OCI-M1 (cell line): ENCODE measurements at regions not wholly inside any gene's neighbourhood (a gene's known extent, or its start where the extent isn't known, plus 50 kb on each side); places are given as distances from the start of the nearest gene placed in this dataset.
"Not testable (repeated sequence)": the region's sequence is repeated elsewhere in the genome, so short reads cannot be mapped to it uniquely, and the experiment has no call there.

Experiments used
- DNase-seq: peaks from one replicate; lab custom pipeline; 2025; lab: John Stamatoyannopoulos, UW

DNA sequence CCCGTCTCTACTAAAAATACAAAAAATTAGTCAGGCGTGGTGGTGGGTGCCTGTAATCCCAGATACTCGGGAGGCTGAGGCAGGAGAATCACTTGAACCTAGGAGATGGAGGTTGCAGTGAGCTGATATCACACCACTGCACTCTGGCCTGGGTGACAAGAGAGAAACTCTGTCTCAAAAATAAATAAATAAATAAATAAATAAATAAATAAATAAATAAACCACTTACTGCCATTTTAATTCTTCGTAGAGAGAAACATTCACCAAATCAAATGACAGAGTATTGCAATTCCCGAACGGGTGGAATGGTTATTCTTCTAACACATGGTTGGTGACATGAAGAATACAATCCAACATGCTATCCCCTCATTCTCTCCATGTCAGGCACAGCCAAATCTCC is 754.3 kb upstream of the AUTS2 start:
- not testable (repeated sequence) for DNase-seq

DNA sequence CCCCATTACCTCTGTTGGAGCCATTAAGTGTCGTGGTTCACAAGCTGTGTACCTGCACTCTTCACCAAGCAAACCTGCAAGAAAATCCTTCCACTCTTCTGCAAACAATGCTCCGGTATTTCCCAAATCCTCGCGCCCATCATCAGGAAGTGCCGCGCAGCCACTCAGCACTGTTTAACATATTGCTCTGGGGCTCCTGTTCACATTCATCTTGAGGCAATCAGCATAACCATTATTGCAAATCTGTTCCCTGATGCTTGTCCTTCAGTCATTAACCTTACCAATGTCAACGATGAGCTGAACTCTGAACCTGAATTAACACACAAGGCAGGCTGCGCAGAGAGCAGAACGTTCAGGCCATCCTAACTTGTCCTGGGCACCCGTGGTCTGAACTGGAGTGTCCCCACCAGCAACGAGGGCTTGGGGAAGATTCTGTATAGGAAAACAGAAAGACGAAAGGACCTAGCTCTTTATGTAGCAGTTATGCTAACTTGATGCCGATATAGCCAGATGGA is 751.4 kb upstream of the AUTS2 start:
- DNase-seq, result no peak

DNA sequence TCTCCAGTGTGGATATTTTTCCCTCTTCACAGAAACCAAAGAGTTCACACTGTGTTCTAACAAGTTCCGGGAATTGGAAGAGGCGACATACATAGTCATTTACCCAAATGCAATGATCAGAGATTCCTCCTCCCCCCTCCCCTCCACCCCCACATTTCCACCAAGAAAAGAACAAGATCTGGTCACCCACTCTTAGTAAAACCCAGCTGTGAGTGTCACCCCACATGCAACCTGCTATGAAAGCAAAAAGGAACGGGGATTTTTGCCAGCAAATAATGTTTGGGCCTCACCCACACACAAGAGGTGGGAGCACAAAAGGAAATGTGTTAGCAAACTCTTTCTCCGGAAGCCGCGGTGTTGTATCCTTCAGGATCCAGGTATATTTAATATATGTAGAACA is 745.0 kb upstream of the AUTS2 start:
- DNase-seq, result no peak

DNA sequence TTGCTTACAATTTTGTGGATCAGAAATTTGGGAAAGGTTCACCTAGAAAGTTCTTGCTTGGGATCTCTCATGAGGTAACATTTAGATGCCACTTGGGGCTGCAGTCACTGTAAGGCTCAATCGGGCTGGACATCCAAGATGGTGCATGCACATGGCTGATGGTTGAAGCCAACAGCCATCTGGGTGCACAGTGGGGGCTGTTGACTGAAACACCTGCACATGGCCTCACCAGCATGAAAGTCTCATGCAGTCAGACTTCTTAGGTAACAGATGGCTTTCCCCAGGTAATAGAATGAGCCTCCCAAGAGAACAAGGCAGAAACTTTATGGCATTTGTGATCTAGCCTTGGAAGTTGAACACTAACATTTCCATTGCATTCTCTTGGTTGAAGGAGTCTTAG is 740.7 kb upstream of the AUTS2 start:
- no peak for DNase-seq

DNA sequence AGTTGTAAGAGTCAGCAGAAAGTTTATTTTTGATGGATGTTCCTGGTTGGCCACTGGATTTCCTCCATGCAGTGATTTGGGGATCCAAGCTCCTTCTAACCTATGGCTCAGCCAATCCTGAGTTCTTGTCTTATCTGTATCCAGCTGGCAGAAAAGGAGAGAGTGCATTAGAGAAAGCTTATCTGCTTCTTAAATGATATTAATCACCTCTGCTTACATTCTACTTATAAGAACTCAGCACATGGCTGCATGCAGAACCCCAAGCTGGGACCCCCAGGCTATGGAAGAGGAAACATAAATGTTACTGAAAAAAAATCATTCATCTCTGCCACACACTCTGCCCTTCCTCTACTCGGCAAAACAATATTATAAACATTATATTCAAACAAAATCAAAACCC is 739.8 kb upstream of the AUTS2 start:
- no peak for DNase-seq

DNA sequence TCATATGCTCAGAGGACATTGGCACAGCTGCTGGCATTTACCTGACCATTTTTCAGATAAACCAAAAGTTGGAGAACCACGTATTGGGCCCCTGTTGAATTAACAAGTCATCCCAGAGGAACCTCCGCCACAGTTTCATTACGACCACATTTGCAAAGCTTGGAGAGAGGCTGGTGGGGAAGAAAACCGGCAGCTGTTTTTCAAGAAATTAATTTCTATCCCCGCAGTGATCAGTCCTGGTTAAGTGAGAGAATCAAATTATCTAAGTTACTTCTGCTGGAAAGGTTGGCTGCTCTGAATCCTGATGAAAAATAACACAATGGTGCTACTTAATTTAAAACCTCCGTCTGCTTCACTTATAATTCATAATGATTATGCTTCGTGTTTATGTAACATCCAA is 737.1 kb upstream of the AUTS2 start:
- no peak for DNase-seq

DNA sequence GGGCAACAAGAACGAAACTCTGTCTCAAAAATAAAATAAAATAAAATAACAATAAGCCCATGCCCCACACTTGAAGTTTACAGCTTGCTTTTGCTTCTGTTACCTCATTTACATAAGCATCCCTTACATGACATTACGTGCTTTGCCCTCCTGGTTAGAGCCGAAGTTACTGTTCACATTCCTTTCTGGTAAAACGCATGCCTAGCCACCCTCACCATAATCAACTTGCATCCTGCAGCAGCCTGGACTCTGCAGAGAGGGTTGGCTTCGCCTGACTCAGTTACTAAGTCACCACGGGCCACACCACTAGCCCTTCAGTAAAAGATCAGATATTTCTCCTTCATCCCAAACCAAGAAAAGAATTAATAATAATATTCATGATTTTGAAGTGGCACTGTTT is 736.0 kb upstream of the AUTS2 start:
- no peak for DNase-seq

DNA sequence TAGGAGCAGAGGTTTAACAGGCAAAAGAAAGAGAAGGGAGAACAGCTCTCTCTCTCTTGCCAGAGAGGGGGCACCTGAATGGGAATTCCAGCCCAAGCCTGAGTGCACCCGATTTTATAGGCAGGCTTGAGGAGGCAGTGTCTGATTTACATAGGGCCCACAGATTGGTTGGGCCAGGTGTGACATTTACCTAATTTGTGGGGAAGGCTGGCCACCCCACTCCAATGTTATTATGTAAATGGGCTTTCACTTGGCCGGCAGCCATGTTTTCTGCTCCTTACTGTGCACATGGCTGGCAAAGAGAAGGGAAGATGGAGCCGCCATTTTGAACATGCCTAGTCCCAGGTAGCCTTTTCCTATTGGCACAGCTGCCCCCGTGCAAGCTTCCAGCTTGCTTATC is 735.5 kb upstream of the AUTS2 start:
- no peak for DNase-seq

DNA sequence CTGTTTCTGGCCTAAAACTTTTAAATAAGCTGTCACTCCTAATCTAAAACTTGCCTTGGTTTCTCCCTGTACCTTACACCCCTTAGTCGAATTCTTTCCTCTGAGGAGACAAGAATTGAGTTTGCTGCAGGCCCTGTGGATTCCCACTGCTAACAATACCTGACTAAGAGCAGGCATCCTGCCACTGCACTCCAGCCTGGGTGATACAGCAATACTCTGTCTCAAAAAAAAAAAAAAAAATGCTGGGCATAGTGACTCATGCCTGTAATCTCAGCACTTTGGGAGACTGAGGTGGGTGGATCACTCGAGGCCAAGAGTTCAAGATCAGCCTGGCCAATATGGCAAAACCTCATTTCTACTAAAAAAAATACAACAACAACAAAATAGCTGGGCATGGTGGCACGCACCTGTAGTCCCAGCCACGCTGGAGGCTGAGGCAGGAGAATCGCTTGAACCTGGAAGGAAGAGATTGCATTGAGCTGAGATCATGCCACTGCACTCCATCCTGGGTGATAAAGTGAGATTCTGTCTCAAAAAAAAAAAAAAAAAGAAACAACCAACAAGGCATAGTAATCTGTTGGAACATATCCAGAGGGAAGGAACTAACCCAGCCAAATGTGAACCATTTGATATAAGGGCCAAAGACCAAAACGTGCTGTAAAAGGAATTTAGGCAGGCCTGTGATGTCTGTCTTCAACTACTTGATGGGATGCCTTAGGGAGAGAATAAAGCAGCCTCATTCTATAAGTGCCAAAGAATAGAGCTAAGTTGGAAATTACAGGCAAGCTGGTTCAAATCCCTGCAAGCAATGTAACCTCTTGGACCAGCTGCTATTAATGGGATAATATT is 732.7 kb upstream of the AUTS2 start:
- no peak for DNase-seq

DNA sequence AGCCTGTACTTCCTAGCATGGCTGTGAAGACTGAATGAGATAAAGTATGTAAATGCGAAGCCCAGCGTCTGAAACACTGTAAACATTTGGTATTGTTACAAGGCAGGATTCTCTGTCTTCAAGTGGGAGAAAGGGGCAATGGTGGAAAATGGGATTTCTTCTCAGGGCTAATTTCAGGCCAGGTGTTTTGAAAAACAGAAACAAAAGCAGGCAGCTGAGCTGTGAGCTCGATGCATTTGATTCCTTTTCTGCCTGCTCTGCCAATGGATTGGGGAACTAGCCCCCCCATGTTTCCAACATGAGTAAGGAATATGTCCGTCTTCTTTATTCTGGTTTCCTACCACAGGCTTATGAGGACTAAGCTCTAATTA is 732.1 kb upstream of the AUTS2 start:
- DNase-seq, result no peak

DNA sequence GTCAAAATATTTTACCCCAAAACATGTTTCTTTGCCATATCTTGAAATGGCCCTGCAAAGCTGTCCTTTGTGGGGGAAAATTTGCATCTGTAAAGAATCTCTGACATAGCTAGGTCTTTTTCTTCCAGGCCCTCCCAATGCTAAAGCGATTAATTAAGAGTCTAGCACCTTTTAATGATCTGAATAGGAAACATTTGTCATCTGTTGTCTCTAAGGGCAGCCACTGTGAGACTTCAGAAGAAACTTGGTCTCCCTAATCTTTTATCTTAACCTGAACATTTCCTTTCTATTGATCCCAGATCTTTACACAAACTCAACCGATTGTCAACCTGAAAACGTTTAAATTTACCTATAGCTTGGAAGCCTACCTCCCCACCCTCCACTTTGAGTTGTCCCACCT is 731.6 kb upstream of the AUTS2 start:
- not testable (repeated sequence) for DNase-seq

DNA sequence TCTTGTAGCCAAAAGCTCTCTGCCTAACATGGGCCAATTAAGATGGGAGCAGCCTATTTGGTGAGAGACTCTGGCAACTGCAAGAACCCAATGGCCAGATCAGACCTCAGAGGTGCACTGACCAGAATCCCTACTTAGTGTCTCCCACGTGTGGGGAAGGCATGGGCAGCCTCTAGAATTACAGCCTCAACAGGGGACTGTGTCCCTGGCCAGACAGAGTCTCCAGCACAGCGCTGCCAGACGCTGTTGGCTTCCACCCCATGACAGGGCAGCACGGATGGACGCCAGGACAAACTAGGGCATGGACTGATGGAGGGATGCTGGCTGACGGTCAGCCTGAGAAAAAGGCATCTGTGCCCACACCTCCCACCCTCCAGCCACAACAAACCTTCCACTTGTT is 729.3 kb upstream of the AUTS2 start:
- no peak for DNase-seq

DNA sequence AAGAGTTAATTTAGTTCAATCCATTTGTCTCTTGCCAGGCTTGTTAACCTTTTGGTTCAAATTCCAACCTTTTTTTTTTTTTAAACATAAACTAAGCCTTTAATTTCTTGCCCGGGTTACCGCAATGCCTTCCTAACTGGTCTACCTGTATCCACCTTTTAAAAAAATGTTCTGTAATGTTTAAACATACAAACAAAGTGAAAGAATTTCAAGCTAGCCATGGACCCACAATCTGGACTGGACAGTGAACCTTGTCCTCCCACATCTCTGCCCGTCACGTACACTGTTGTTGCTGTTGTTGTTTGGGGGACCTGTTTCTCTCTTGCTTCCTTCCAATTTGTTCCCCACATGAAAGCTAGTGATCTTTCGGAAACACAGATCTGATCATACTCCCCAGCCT is 724.7 kb upstream of the AUTS2 start:
- no peak for DNase-seq

DNA sequence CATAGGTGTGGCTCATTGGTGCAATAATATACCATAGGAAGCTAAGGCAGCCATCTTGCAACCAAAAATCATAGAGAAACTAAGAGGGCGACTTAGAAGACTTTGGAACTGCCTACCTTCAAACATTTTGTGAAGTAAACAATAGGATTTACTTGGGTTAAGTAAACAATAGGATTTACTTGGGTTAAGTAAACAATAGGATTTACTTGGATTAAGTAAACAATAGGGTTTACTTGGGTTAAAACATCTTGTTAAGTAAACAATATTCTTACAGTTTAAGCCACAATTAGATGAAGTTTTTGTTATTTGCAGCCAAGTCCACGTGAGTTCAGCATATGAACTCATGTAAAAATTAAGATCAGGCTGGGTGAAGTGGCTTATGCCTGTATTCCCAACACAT is 722.4 kb upstream of the AUTS2 start:
- no peak for DNase-seq

DNA sequence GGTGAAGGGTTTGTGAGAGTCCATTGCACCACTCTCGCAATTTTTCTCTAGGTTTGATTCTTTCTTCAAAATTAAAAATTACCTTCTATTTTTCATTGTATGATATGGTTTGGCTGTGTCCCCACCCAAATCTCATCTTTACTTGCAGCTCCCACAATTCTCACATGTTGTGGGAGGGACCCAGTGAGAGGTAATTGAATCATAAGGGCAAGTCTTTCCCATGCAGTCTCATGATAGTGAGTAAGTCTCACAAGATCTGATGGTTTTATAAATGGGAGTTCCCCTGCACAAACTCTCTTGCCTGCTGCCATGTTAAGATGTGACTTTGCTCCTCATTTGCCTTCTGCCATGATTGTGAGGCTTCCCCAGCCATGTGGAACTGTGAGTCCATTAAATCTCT is 711.2 kb upstream of the AUTS2 start:
- DNase-seq, result not testable (repeated sequence)

DNA sequence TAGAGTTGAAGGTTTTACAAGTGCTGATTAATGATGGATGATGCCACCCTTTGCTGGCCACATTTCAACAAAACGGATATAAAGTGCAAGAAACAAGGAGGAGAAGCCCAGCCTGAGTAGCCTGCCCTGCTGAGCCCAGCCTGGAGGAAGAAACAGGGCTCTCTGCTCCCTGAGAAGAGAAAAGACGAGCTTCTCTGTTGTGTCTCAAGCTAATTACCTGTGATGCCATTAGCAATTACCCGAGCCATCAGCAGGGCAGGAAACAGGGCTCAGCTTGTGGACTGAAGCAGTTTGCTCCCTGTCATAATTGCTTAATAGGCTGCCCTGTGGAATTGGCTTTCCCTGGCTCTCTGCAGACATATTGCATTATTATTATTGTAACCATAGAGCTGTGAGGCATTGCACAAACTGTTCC is 709.3 kb upstream of the AUTS2 start:
- DNase-seq, result no peak

DNA sequence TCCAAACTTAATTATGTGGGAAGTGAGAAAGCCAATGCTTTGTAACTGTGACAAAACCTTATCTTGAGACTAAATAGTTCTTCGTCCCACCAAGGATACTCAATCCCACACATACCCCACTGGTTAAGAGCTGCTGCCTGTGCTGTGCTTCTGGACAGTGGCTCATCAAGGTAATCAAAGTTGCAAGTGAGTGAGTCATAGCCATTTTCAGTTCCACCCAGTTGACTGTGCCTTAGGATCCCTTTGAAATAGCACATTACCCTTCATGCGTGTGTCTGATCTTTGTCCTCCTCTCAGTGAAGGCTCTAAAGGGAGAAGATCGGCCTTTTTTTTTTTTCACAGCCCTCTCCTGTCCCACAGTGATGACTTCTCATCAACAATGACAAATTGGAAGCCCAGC is 706.0 kb upstream of the AUTS2 start:
- no peak for DNase-seq

DNA sequence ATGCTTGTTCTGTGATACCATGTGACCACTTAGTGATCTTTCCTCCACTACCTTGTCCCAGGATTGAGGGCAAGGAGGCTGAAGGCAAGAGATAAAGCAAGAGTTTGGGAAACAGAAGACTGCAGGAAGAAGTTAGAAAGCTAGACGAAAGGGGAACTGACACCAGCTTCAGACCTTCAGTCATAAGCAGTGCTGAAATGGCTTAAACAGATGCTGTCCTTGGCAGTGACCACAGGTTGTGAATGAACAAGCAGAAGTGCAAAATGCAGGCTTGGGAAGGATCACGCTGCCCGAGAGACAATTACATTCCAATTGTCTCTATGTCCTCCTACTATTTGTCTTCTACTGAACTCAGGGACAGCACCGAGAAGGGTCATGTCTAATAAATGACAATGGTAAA is 704.9 kb upstream of the AUTS2 start:
- DNase-seq, result no peak

DNA sequence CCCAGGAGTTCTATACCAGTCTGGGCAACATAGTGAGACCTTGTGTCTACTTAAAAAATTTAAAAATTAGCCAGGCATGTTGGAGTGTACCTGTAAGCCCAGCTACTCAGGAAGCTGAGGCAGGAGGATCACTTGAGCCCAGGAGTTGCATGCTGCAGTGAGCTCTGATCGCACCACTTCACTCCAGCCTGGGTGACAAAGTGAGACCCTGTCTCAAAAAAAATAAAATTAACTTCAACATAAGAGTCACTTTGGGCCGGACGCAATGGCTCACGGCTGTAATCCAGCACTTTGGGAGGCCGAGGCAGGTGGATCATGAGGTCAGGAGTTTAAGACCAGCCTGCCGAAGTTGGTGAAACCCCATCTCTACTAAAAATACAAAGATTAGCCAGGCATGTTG is 699.1 kb upstream of the AUTS2 start:
- not testable (repeated sequence) for DNase-seq

DNA sequence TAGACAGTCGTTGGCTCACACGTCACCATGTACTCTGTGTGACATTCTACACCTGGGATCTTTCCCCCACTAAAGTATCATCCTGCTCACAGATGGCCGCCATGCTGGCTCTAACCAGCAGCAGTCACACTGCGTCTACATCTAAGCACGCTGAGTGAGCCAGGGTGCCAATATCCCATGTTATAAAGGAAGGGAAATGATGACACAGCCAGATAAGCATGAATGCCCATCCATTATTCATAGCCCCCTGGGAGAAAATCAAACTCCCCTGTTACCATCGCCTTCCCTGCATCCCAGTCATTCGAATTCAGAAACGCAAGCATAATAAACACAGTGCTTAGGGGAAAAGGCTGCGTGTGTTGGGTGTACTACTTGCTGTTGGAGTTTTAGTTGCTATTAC is 698.2 kb upstream of the AUTS2 start:
- DNase-seq, result no peak

DNA sequence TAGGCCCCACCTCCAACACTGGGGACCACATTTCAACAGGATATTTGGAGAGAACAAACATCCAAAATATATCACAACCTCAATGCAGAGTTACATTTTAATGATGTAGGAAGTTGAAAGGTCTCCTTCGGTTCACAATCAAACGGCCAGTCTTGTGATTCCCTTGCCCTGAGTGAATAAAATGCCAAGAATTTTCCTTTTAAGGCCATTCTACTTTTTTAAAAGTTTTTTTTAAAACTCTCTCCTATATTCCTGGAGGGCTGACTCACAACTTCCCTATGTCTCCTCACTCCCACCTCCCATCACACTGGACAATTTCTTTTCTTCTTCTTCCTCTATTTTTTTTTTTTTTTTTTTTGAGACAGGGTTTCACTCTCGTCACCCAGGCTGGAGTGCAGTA is 693.6 kb upstream of the AUTS2 start:
- no peak for DNase-seq

DNA sequence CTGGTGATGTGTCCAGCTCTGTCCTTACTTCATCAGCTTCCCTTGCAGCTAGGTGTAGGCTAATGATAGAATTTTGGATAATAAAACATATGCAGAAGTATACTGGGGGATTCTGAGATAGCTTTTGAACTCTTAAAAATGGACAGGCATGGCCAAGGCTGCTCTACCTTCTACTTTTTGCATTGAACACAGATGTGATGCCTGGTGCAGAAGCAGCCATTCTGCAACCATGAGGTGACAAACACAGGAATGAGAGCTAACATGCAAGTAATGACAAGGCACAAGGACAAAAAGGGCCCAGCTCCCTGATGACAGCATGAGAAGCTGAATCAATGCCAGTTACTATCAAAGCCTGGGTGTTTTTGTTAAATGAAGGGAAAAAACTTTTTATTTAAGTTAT is 686.5 kb upstream of the AUTS2 start:
- no peak for DNase-seq

DNA sequence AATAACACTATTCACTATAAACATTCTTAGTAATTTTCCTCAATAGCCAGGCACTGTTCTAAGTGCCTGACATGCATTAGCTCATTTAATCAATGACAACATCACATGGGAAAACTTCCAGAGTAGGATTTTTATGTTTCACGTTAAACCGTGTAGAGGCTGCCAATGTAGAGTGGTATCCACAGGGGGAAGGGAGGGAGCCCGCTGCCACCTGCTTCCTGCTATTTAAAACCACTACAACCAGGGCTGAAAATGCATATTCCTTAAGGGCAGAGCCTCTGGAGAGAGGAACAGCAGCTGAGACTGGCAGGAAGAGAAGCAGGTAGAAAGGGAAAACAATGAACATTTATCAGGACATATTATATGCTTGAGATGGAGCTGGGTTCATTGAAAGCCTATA is 684.3 kb upstream of the AUTS2 start:
- no peak for DNase-seq

DNA sequence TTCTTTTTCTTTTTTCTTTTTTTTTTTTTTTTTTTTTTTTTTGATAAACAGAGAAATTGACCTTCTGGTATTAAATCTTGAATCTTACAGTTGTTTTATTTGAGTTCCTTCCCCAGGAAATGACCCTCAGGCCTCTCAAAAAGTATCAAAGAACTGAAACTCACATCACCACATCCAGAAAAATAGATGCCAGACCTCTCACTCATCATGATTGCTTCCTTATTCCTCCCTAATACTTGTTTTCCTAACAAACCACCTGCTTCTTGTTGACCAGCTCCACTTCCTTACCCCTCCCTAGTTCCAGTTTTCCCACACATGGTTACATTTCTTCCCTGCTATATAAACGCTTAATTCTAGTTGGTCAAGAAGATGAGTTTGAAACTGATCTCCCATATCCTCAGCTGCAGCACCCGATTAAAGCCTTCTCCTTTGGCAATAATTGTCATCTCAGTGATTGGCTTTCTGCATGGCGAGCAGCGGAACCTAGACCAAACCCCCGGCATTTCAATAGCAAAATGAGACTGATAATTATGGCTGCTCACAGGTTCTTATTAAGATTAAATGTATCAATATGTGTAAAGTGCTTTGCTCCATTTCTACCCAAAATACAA is 681.1 kb upstream of the AUTS2 start:
- no peak for DNase-seq
